OCI-LY1 (cell line): ENCODE measurements at regions not wholly inside any gene's neighbourhood (a gene's known extent, or its start where the extent isn't known, plus 50 kb on each side); places are given as distances from the start of the nearest gene placed in this dataset.

Source experiments
- H2AFZ ChIP-seq: fragments of 200-600 bp; sonication (generic), shearing (Covaris generic); 2 replicates; pipeline ENCODE4 v1.6.0; 2014; ENCODE audit warnings: antibody characterized with exemption, mild to moderate bottlenecking, low read length
- H3F3A ChIP-seq: fragments of 200-600 bp; sonication (generic), shearing (Covaris generic); 2 replicates; pipeline ENCODE4 v1.6.0; 2014; ENCODE audit warnings: mild to moderate bottlenecking, antibody characterized with exemption, low read length, moderate library complexity; ENCODE audit not compliant: insufficient read depth
- H3K27ac ChIP-seq: fragments of 200-600 bp; sonication (generic); 2 replicates; pipeline ENCODE4 v1.5.1; 2014; ENCODE audit warnings: low read length, mixed run types, mild to moderate bottlenecking, low read depth; ENCODE audit not compliant: poor library complexity, severe bottlenecking
- H3K27me3 ChIP-seq: fragments of 200-600 bp; sonication (generic); 2 replicates; pipeline ENCODE4 v1.6.0; 2014; ENCODE audit warnings: antibody characterized with exemption, mild to moderate bottlenecking, low read length, moderate library complexity; ENCODE audit not compliant: insufficient read depth
- H3K36me3 ChIP-seq: fragments of 200-600 bp; sonication (generic); 2 replicates; pipeline ENCODE4 v1.6.1; 2014; ENCODE audit warnings: mild to moderate bottlenecking, antibody characterized with exemption, low read length, moderate library complexity, mixed read lengths; ENCODE audit not compliant: insufficient read depth
- H3K4me1 ChIP-seq: fragments of 200-600 bp; sonication (generic); 2 replicates; pipeline ENCODE4 v1.5.1; 2014; ENCODE audit warnings: mild to moderate bottlenecking, low read length, moderate library complexity; ENCODE audit not compliant: insufficient read depth, severe bottlenecking
- H3K4me2 ChIP-seq: fragments of 200-600 bp; sonication (generic), shearing (Covaris generic); 2 replicates; pipeline ENCODE4 v1.6.1; 2014; ENCODE audit warnings: low read length
- H3K4me3 ChIP-seq: fragments of 200-600 bp; sonication (generic); 2 replicates; pipeline ENCODE4 v1.5.1; 2014; ENCODE audit warnings: low read length, low read depth, mild to moderate bottlenecking, mixed read lengths; ENCODE audit not compliant: poor library complexity, severe bottlenecking
- H3K79me2 ChIP-seq: fragments of 200-600 bp; shearing (Covaris generic); 2 replicates; pipeline ENCODE4 v1.6.1; 2016; ENCODE audit warnings: mixed run types, low read length, mixed read lengths; ENCODE audit not compliant: insufficient read depth
- H3K9ac ChIP-seq: fragments of 200-600 bp; sonication (generic), shearing (Covaris generic); 2 replicates; pipeline ENCODE4 v1.6.1; 2014; ENCODE audit warnings: mild to moderate bottlenecking, low read length, mixed read lengths
- H3K9me2 ChIP-seq: fragments of 200-600 bp; sonication (generic), shearing (Covaris generic); 2 replicates; pipeline ENCODE4 v1.6.1; 2014; ENCODE audit warnings: low read depth, mild to moderate bottlenecking, low read length, mixed read lengths
- H3K9me3 ChIP-seq: fragments of 200-600 bp; shearing (Covaris generic); 2 replicates; pipeline ENCODE4 v1.6.1; 2014; ENCODE audit warnings: low read length, mixed read lengths
- H4K20me1 ChIP-seq: fragments of 200-600 bp; sonication (generic), shearing (Covaris generic); 2 replicates; pipeline ENCODE4 v1.6.0; 2016; ENCODE audit warnings: mild to moderate bottlenecking, low read length; ENCODE audit not compliant: insufficient read depth
- CTCF ChIP-seq: fragments of 200-600 bp; sonication (generic), shearing (Covaris generic); IDR thresholded peaks from 2 replicates; pipeline ENCODE4 v1.5.1; 2017; ENCODE audit warnings: mild to moderate bottlenecking, antibody characterized with exemption, low read length, moderate library complexity, mixed read lengths
- EZH2 ChIP-seq: fragments of 200-600 bp; sonication (generic), shearing (Covaris generic); IDR thresholded peaks from 2 replicates; pipeline ENCODE4 v1.8.0; 2017; ENCODE audit warnings: borderline replicate concordance, mixed run types, mild to moderate bottlenecking, antibody characterized with exemption, low read length, moderate library complexity, mixed read lengths

- Histone ChIP-seq H3K4me1 (no peaks in the 10 kb centered on the region), H3K9me2 (no peaks in the 10 kb centered on the region), H3K36me3 (peaks cover 14% of the 10 kb centered on the region; the same call in 1 of the 2 replicates), H4K20me1 (no peaks in the 10 kb centered on the region), H2AFZ (no peak overlapping the region), H3K9me3 (no peaks in the 10 kb centered on the region), H3K4me3 (no peak overlapping the region), H3K27ac (no peak overlapping the region), H3K4me2 (no peak overlapping the region), H3K79me2 (no peaks in the 10 kb centered on the region), H3K9ac (no peak overlapping the region), H3K27me3 (no peaks in the 10 kb centered on the region), H3F3A (no peaks in the 10 kb centered on the region; the same call in 1 of the 2 replicates)
- TF ChIP-seq CTCF (no peak), EZH2 (no peak)
These were observed 177.5 kb downstream of the LPIN1 start for GRCh38 chr2:11923935-11924334.

GRCh38 chr2:11925295-11926066, 179.0 kb downstream of the LPIN1 start:
- Histone ChIP-seq H3K9me3 (no peaks in the 10 kb centered on the region), H3K4me3 (no peak overlapping the region), H3K9ac (no peak overlapping the region), H4K20me1 (no peaks in the 10 kb centered on the region), H3K4me1 (no peaks in the 10 kb centered on the region), H3K4me2 (no peak overlapping the region), H3K27ac (no peak overlapping the region), H3K36me3 (peaks cover 24% of the 10 kb centered on the region), H3F3A (no peaks in the 10 kb centered on the region; the same call in 1 of the 2 replicates), H3K9me2 (no peaks in the 10 kb centered on the region), H3K79me2 (no peaks in the 10 kb centered on the region), H3K27me3 (no peaks in the 10 kb centered on the region), H2AFZ (no peak overlapping the region)
- TF ChIP-seq CTCF (no peak), EZH2 (no peak)

GRCh38 chr2:11930211-11930761, 183.9 kb downstream of the LPIN1 start:
- H3K36me3 ChIP-seq = peaks cover 30% of the 10 kb centered on the region
- H3F3A ChIP-seq = no peaks in the 10 kb centered on the region
- no peaks in the 10 kb centered on the region for H3K9me2 ChIP-seq
- H3K4me1 ChIP-seq = peaks cover 9% of the 10 kb centered on the region
- no peak overlapping the region for H2AFZ ChIP-seq
- H4K20me1 ChIP-seq = no peaks in the 10 kb centered on the region
- no peak overlapping the region for H3K4me3 ChIP-seq
- no peak overlapping the region for H3K9ac ChIP-seq
- no peaks in the 10 kb centered on the region for H3K27me3 ChIP-seq
- H3K9me3 ChIP-seq = no peaks in the 10 kb centered on the region
- no peak overlapping the region for H3K27ac ChIP-seq
- TF ChIP-seq CTCF (no peak), EZH2 (no peak)
- H3K79me2 ChIP-seq = no peaks in the 10 kb centered on the region
- H3K4me2 ChIP-seq = no peak overlapping the region
